ENCODE measurements at regions not wholly inside any gene's neighbourhood (a gene's known extent, or its start where the extent isn't known, plus 50 kb on each side); places are given as distances from the start of the nearest gene placed in this dataset.
"Not testable (repeated sequence)": the region's sequence is repeated elsewhere in the genome, so short reads cannot be mapped to it uniquely, and the experiment has no call there.

DNA sequence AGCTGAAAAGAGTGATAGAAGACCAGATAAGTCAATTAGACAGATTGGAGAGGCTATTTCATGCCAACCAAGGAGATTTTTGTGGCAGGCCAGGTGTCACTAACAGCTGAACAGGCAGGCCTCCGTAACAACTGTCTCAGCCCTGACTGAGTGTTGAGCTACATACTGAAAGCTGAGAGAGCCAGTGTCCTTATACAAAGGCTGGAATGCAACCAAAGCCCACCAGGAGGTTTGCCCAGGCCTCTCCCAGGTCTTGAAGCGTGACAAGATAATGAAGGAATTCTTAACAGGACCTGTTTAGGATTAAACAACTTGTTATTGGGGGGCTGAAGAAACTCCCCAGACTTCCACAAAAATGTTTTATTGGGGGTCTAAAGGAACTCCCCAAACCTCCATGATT, 290.2 kb upstream of the FRG1 start:
- not testable (repeated sequence) for TF ChIP-seq CTCF, POLR2A, EP300 (IDR thresholded peaks at IDR 0.05)
